ENCODE measurements at regions not wholly inside any gene's neighbourhood (a gene's known extent, or its start where the extent isn't known, plus 50 kb on each side); places are given as distances from the start of the nearest gene placed in this dataset.

DNA sequence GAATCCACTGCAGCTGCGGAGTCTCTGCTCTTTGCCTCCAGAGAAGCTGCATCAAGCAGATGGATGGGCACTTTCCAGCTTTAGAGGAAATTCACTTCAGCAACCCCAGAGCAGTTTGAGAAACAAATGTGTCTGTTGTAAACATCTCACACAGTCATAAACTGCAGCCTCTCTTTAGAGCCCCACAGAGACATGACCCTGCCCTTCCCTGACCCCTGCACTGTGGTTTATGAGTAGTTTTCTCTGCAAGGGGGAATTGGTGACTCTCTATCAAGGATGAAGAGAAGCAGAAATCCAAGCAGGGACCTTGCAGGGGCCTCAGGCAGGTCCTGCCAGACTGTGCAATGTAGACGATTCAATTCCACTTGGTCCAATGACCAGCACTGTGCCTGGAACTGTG, 160.2 kb downstream of the SH2D4B start:
- H3K27ac Mint-ChIP-seq, result no peak overlapping the region
- no peaks in the 10 kb centered on the region for H3K27me3 Mint-ChIP-seq (ENCODE audit: low read depth)
- H3K9me3 Mint-ChIP-seq, result no peaks in the 10 kb centered on the region
- no peaks in the 10 kb centered on the region for H3K4me1 Mint-ChIP-seq (ENCODE audit: low read depth)
- H3K36me3 Mint-ChIP-seq (ENCODE audit: low read depth), result no peaks in the 10 kb centered on the region
- DNase-seq (ENCODE audit: low spot score), result no peak
- no peak overlapping the region for H3K4me3 Mint-ChIP-seq

DNA sequence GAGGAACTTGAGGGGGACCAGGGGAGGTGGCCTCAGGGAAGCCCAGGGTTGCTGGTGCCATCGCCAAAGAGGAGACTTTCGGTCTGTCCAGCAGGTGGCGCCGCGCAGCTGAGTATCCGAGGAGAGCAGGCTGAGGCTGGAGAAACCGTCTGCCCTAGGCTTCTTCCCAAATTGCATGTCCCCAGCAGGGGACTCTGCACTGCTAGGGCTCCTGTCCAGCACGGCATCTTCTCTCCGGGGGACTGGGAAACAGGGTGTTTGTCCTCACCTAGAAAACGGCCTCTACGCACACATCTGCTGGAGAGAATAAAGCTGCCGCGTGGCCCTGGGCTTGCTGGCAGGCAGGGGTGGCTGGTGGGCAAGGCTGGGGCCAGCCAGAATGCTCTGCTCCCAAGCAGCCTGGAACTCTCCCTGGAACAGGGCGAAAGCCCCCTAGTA, 161.9 kb downstream of the SH2D4B start:
- no peak overlapping the region for H3K27ac Mint-ChIP-seq
- no peaks in the 10 kb centered on the region for H3K4me1 Mint-ChIP-seq (ENCODE audit: low read depth)
- H3K9me3 Mint-ChIP-seq, result no peaks in the 10 kb centered on the region
- H3K36me3 Mint-ChIP-seq (ENCODE audit: low read depth), result no peaks in the 10 kb centered on the region
- no peak overlapping the region for H3K4me3 Mint-ChIP-seq
- peak; percentile 42 for DNase-seq (ENCODE audit: low spot score)
- no peaks in the 10 kb centered on the region for H3K27me3 Mint-ChIP-seq (ENCODE audit: low read depth)

DNA sequence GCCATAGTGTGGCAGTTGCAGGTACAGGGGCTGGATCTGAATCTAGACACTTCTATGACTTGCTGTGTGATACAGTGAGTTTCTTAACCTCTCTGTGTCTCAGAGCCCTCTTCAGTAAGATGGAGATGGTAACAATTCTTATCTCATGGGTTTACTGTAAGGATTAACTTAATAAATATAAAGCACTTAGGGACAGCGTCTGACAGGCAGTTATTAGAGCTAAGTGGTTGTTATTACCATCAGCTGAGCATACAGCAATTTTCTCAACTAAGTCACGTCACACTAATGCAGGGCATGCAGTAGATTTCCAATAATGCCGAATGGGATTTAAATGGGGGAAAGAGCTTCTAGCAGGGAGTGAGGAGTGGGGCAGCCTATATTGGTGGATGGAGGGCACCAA, 162.6 kb downstream of the SH2D4B start:
- H3K27ac Mint-ChIP-seq, result no peak overlapping the region
- no peaks in the 10 kb centered on the region for H3K9me3 Mint-ChIP-seq
- H3K27me3 Mint-ChIP-seq (ENCODE audit: low read depth), result no peaks in the 10 kb centered on the region
- no peaks in the 10 kb centered on the region for H3K36me3 Mint-ChIP-seq (ENCODE audit: low read depth)
- no peaks in the 10 kb centered on the region for H3K4me1 Mint-ChIP-seq (ENCODE audit: low read depth)
- H3K4me3 Mint-ChIP-seq, result no peak overlapping the region
- no peak for DNase-seq (ENCODE audit: low spot score)

DNA sequence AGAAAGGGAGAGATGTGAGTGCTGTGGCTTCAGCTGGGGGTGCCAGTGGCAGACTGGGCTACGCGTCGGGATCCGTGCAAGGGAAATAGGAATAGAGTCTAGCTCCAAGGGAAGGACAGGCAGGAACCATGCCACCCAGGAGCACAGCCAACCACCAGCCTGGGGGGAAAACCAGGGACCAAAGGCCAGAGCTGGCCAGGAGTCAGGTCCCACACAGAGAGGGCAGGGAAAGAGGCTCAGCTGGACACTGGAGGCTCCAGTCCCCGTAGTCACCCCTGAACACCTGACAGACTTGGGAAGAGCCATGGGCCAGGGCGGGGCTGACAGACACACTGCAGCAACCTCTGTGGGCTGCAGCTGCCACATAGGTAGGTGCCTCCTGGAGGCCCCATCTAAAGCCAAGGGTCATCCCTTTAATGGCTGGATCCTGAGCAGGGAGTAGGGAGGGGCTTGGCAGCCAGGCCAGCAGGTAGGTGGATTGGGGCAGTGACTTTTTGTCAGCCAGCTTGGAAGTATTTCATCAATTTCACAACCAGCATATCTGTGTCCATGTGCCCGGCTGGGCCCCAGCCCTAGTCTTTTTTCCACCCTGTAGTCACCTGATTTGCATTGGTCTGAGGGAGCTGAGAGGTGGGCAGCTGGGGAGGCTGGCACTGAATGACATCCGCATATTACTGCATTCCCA, 163.2 kb downstream of the SH2D4B start:
- Mint-ChIP-seq H3K36me3 (ENCODE audit: low read depth) (no peaks in the 10 kb centered on the region), H3K27me3 (ENCODE audit: low read depth) (no peaks in the 10 kb centered on the region), H3K27ac (no peak overlapping the region), H3K4me3 (no peak overlapping the region), H3K9me3 (no peaks in the 10 kb centered on the region), H3K4me1 (ENCODE audit: low read depth) (no peaks in the 10 kb centered on the region)
- no peak for DNase-seq (ENCODE audit: low spot score)

DNA sequence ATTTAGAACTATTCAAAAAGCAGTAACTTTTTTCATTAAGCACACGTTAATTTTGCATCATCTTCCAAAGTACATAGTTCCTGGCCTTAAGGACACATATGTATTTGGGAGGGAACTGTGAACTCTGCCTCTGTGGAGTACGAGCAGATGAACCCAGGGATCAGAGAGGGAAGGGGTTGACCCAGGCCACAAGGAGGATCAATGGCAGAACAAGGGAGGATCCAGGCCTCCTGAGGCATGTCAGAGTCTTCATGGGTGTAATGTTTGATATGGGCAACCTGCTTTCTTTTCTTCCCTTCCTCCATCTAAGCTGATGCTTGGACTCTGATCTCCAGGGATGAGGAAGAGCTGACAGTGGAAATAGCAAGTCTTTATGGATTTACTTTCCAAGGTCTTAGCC, 164.0 kb downstream of the SH2D4B start:
- Mint-ChIP-seq H3K36me3 (ENCODE audit: low read depth) (no peaks in the 10 kb centered on the region), H3K4me3 (no peak overlapping the region), H3K9me3 (no peaks in the 10 kb centered on the region), H3K27ac (no peak overlapping the region), H3K4me1 (ENCODE audit: low read depth) (no peaks in the 10 kb centered on the region), H3K27me3 (ENCODE audit: low read depth) (no peaks in the 10 kb centered on the region)
- no peak for DNase-seq (ENCODE audit: low spot score)

DNA sequence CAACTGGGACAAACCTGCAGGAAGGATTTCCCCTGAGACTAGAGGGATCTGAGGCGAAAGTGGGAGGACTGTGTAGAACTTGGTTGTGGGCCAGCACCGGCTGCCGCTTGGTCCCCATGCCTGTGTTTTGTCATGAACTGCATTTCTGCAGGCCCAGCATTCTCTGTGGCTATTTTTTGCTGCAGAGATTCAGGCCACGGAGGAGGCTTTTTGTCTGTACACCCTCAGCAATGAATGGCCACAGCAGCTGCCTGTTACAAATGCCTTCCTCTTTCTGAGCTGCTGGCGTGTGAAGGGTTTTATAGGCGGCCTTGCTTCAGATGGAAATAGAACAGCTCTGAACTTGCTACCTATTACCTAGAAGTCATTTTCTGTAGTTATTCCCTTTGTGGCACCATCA, 164.4 kb downstream of the SH2D4B start:
- Mint-ChIP-seq H3K36me3 (ENCODE audit: low read depth) (no peaks in the 10 kb centered on the region), H3K9me3 (no peaks in the 10 kb centered on the region), H3K27ac (no peak overlapping the region), H3K27me3 (ENCODE audit: low read depth) (no peaks in the 10 kb centered on the region), H3K4me1 (ENCODE audit: low read depth) (no peaks in the 10 kb centered on the region), H3K4me3 (no peak overlapping the region)
- DNase-seq (ENCODE audit: low spot score), result no peak

DNA sequence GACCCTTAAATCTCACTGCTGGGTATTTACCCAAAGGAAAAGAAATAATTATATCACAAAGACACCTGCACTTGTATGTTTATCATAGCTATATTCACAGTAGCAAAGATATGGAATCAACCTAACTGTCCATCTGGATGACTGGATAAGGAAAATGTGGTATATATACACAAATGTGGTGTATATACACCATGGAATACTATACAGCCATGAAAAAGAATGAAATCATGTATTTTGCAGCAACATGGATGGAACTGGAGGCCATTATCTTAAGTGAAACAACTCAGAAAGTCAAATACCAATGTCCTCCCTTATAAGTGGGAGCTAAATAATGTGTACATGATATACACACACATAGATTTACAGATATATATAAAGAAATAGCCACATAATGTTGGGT, 168.2 kb downstream of the SH2D4B start:
- no peak overlapping the region for H3K27ac Mint-ChIP-seq
- no peak overlapping the region for H3K4me3 Mint-ChIP-seq
- H3K27me3 Mint-ChIP-seq (ENCODE audit: low read depth), result no peaks in the 10 kb centered on the region
- no peaks in the 10 kb centered on the region for H3K36me3 Mint-ChIP-seq (ENCODE audit: low read depth)
- no peaks in the 10 kb centered on the region for H3K4me1 Mint-ChIP-seq (ENCODE audit: low read depth)
- no peak for DNase-seq (ENCODE audit: low spot score)
- H3K9me3 Mint-ChIP-seq, result no peaks in the 10 kb centered on the region

DNA sequence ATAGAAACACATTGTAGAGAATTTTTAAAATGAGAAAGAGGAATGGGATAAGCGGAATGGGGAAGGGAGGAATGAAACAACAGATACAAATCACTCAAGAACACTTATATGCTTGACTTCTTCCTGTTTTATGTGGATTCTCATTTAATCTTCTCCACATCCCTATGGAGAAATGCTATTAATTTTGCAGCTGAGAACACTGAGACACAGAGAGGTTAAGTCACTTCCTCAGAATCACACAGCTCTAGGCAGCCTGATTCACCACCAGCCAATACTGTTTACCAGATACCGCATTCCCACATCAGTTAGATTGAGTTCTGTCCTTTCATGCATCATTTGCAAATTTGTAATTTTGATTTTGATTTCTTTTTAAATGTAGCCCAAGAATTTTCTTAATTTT, 170.5 kb downstream of the SH2D4B start:
- no peaks in the 10 kb centered on the region for H3K9me3 Mint-ChIP-seq
- DNase-seq (ENCODE audit: low spot score), result no peak
- H3K36me3 Mint-ChIP-seq (ENCODE audit: low read depth), result no peaks in the 10 kb centered on the region
- H3K4me3 Mint-ChIP-seq, result no peak overlapping the region
- H3K27ac Mint-ChIP-seq, result no peak overlapping the region
- H3K4me1 Mint-ChIP-seq (ENCODE audit: low read depth), result no peaks in the 10 kb centered on the region
- no peaks in the 10 kb centered on the region for H3K27me3 Mint-ChIP-seq (ENCODE audit: low read depth)

DNA sequence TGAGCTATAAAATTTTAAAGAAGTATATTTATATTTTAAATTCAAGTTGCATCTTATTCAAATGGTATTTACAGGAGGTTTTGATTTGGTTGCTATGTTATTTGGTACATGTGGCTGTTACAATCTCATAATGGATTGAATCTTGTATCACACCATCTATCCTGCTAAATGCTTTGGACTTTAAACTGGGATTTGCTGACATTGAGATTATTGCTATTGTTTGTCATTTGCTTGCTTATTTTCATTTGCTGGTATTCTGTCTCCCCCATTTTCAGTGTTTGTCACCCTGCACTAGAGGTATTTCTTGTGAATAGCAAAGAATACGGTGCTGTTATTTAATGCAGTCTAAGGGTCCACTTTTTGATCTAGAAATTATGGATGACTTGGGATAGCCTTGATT, 171.1 kb downstream of the SH2D4B start:
- Mint-ChIP-seq H3K36me3 (ENCODE audit: low read depth) (no peaks in the 10 kb centered on the region), H3K27ac (no peak overlapping the region), H3K4me3 (no peak overlapping the region), H3K4me1 (ENCODE audit: low read depth) (no peaks in the 10 kb centered on the region), H3K9me3 (no peaks in the 10 kb centered on the region), H3K27me3 (ENCODE audit: low read depth) (no peaks in the 10 kb centered on the region)
- no peak for DNase-seq (ENCODE audit: low spot score)

DNA sequence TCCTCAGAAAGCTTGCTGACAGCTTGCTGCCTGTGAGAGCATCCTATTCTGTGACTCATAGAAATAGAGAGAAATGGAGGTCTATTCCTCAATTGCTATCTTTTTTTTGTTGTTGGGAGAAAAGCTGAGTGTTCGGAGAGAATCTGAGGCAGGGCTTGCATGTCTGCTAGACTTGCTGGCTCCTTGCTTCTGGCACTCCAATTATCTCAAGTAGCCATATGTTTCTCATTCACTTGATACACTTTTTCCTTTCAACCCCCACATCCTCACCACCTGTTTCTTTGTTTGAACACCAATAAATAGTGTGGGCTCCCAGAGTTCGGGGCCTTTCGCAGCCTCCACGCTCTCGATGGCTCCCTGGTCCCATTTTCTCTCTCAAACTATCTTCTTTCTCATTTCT, 172.2 kb downstream of the SH2D4B start:
- no peaks in the 10 kb centered on the region for H3K27me3 Mint-ChIP-seq (ENCODE audit: low read depth)
- no peak overlapping the region for H3K4me3 Mint-ChIP-seq
- no peaks in the 10 kb centered on the region for H3K4me1 Mint-ChIP-seq (ENCODE audit: low read depth)
- H3K27ac Mint-ChIP-seq, result no peak overlapping the region
- no peaks in the 10 kb centered on the region for H3K9me3 Mint-ChIP-seq
- no peaks in the 10 kb centered on the region for H3K36me3 Mint-ChIP-seq (ENCODE audit: low read depth)
- no peak for DNase-seq (ENCODE audit: low spot score)

DNA sequence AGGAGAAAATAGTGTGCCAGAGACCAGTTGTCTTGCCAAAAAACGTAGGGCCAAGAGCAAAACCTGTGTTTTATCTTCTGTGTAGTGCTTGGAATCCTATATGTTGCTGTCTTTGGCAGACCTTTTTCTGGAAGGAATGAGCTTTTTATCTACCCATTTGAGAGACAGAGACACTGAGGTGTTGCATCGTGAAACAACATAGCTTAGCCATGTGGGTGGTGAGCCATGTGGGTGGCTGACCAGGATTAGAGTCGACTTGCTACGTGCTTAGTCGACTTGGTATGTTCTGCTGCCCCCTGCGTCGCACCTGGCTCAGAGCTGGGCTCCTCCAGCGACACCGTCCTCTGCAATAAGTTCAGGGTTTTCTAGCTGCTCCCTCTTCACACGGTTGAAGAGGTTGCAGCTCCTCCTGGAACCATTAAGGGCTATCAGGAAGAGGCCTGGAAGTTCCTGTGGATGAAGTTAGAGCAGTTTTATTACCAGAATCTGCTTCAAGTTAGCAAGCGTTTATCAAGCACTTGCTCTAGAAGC, 175.8 kb downstream of the SH2D4B start:
- H3K27me3 Mint-ChIP-seq (ENCODE audit: low read depth), result no peaks in the 10 kb centered on the region
- DNase-seq (ENCODE audit: low spot score), result no peak
- no peak overlapping the region for H3K4me3 Mint-ChIP-seq
- no peak overlapping the region for H3K27ac Mint-ChIP-seq
- no peaks in the 10 kb centered on the region for H3K36me3 Mint-ChIP-seq (ENCODE audit: low read depth)
- H3K4me1 Mint-ChIP-seq (ENCODE audit: low read depth), result no peaks in the 10 kb centered on the region
- H3K9me3 Mint-ChIP-seq, result no peaks in the 10 kb centered on the region

DNA sequence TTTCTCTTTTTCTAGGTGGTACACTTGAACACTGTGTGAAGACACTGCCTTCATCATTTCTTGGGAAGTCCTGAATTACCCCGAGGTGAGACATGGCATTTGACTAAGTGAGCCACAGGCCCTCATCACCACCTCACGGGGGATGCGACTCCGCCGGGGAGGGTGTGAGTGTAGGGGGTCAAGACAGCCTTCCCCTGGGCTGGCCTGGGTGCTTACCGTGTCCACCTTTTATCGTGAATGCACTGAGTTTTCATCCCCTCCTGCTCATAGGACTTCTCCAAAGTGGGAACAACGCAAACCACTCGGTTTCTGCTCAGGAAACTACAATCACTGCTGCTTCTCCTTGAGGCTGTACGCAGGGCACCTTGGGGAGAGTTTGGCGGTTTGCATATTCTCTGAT, 176.9 kb downstream of the SH2D4B start:
- Mint-ChIP-seq H3K4me1 (ENCODE audit: low read depth) (no peaks in the 10 kb centered on the region), H3K4me3 (no peak overlapping the region), H3K27me3 (ENCODE audit: low read depth) (no peaks in the 10 kb centered on the region), H3K36me3 (ENCODE audit: low read depth) (no peaks in the 10 kb centered on the region), H3K9me3 (no peaks in the 10 kb centered on the region), H3K27ac (no peak overlapping the region)
- DNase-seq (ENCODE audit: low spot score), result no peak

DNA sequence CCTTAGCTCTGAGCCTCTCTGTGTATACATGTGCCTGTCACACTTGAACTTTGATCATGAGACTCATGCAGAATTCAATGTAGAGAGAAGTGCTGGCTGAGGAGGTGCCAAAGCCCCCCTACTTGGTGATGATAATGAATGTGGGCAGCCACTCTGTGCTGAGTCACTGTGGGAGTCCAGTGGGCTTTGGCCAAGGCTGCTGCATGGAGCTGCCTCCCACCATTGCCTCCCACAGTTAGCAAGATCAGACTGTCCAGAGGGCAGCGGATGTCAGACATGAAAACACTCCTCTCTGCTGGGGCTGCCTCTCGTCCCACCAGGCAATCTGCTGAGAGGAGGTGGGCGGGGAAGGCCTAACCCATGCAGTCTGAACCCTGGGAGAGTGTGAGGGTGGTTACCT, 180.3 kb downstream of the SH2D4B start:
- H3K36me3 Mint-ChIP-seq (ENCODE audit: low read depth), result no peaks in the 10 kb centered on the region
- no peaks in the 10 kb centered on the region for H3K4me1 Mint-ChIP-seq (ENCODE audit: low read depth)

DNA sequence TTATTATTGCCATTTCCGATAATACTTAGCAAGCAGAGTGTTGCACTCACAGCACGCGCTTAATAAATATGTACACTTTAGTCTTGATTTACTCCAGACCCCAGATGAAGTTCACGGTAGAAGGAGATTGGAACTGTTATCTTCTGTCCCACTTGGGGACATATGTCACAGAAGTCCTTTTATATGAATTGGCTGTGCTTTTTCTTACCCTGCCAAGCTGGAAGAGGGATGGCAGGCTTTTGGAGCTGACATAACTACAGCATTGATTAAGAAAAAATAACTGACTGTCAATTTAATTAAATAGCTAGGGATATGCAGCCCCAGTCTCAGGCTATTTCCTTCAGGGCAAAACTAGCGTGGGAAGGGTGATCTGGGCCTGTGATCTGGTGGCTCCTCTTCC, 182.2 kb downstream of the SH2D4B start:
- Mint-ChIP-seq H3K27ac (no peak overlapping the region), H3K4me3 (no peak overlapping the region), H3K9me3 (no peaks in the 10 kb centered on the region), H3K4me1 (ENCODE audit: low read depth) (no peaks in the 10 kb centered on the region), H3K27me3 (ENCODE audit: low read depth) (no peaks in the 10 kb centered on the region), H3K36me3 (ENCODE audit: low read depth) (no peaks in the 10 kb centered on the region)
- no peak for DNase-seq (ENCODE audit: low spot score)

More for the DNA sequence above, 180.3 kb downstream of the SH2D4B start:
- Mint-ChIP-seq H3K9me3 (no peaks in the 10 kb centered on the region), H3K27ac (no peak overlapping the region), H3K27me3 (ENCODE audit: low read depth) (no peaks in the 10 kb centered on the region), H3K4me3 (no peak overlapping the region)
- no peak for DNase-seq (ENCODE audit: low spot score)

DNA sequence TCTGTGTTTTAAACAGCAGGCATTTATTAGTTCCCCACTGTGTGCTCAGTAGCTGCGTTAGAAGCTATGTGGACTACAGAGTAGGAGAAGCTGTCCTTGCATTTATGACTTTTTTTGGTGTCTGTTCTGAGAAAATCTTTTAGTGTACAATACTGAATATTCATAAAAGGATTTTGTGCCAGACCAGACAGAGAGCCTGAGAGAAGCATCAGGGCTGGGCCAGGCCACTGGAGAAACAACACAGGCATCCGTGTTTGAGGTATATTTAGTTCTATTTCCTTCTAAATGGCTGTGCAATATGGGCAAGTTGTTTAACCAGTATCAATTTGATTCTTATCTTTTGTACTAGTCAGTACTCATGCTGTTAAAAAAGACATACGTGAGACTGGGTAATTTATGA, 182.8 kb downstream of the SH2D4B start:
- Mint-ChIP-seq H3K4me1 (ENCODE audit: low read depth) (no peaks in the 10 kb centered on the region), H3K27me3 (ENCODE audit: low read depth) (no peaks in the 10 kb centered on the region), H3K27ac (no peak overlapping the region), H3K36me3 (ENCODE audit: low read depth) (no peaks in the 10 kb centered on the region), H3K9me3 (no peaks in the 10 kb centered on the region), H3K4me3 (no peak overlapping the region)
- no peak for DNase-seq (ENCODE audit: low spot score)

All from T-helper 2 cell treated with Interferon-gamma antibody and Interleukin-4, amounts not matched to agents 5 μg/mL and 100 μg/mL, for 36 hours (primary cell).